Mucosa of gallbladder (tissue), 1 donor: ENCODE measurements at regions not wholly inside any gene's neighbourhood (a gene's known extent, or its start where the extent isn't known, plus 50 kb on each side); places are given as distances from the start of the nearest gene placed in this dataset.

Experiments used
- DNase-seq: peaks from one replicate; pipeline ENCODE4 v3.0.0-alpha.2; 2020; ENCODE audit warnings: low spot score
- donor health status: DM: no; HTN: no; CAD: no.

DNA sequence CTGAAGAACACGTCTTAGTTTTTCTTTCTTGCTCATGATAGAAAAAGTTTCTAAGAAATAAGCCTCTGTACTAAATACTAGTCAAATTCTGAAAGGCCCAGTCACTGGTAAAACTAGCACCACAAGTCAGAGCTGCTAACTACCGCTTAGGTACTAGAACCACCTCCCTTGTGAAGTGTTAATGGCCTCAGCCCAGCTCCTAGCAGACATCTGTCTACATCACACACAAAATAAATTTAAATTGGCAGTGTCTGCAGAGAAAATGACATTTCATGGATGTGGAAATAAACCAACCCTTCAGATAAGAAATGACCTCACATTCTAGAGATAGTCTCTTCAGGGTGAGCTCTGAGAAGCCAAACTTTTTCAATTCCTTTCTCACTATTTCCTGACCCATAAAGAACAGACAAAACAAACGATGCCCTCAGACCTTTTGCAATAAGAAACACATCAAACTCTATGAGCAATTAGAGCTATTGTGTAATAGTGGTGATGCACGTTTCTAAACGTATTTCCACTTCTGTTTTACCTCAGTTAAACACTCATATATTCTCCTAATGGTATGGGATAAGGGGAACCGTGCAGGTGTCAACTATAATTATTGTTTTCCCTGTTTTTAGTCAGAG lies 70.3 kb upstream of the DSG1 start:
- DNase-seq: no peak

- DNase-seq: no peak
These were observed 69.0 kb upstream of the DSG1 start for GRCh38 chr18:31248783-31249521.

GRCh38 chr18:31250902-31251301 lies 67.1 kb upstream of the DSG1 start:
- no peak for DNase-seq

DNA sequence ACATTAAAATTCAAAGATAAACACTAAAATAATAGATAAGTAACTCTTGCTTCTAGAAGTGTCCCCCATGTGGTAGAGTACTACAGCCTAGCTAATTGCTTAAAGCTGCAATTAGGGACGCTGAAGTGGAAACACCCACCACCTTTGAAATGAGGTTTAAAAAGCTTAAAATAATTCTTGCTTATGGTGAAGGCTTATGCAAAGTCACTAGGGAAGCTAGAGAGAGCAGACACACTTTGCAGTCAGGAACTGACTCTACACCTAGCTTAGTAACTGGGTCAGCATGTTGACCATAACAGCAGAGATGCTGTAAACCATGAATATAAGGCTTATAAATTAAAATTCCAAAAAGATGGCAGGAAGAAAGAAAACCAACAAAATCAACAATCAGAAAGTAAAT lies 65.4 kb upstream of the DSG1 start:
- no peak for DNase-seq

DNA sequence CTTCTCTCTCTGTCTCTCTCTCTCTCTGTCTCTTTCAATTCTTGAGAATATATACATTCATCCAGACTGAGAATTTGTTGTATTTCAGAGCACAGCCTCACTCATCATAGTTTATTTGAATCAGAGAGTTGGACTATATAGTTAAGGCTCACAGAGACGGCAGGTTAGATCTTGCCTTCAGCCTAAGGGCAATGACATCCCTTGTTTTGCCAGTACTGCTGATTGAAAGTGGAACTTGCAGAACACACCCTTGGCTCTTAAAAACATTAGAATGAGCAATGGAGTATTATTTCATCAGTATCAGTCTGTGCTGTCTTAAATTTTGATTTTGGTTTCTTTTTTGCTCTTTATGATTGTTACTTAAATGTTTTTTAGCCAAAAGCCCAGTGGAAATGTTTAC lies 62.0 kb upstream of the DSG1 start:
- DNase-seq: no peak

DNA sequence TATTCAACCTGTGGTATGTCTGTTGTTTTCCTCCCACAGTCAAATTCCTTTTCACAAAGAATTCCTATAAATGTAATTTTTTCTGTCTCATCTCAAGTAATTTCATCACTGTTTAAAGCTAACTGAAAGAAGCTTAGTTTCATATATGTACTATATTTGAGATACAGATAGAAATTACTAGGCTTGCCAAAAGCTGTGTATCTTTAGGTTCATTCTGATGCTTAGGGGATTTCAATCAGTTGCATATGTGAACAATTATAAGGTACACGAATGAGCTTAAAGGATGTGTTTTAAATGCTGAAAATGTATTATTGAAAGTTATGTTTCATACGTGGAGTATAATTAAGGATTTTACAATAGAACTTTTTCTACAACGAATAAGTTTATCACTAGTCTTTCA lies 59.2 kb upstream of the DSG1 start:
- DNase-seq: no peak

DNA sequence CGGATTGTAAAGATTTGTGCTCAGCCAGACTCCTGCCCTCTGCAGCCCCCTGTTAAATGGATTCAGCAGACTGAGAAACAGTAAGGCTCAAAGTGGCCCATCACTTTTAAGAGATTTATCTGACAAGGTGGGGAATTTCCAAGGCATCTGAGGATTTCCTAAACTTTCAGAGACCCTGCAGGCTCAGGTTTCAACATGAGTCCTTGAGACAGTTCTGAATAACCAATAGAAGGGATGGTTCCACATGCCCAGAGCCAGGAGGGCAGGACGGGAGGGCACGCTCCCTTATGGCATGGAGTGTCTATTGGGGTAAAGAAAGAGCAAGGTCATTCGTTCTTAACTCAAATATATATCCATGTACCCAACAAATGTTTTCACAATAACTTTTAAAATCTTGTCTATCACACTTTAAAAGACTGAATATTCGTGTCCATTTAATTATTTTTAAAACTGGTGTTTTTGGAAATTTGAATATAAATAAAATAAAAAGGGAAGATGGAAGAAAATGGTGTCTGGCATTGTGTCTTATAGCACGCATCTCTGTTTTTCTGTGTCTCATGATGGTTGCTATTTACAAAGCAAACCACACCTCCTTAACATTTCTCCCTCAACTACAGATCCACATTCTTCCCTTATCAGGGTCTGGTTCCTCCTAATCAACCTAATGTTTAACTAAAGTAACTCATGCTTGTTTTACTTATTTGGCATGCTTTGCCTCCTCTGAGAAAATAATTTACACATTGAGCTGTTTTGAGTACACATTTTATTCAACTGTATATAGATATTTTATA lies 56.0 kb upstream of the DSG1 start:
- DNase-seq: peak; percentile 12

DNA sequence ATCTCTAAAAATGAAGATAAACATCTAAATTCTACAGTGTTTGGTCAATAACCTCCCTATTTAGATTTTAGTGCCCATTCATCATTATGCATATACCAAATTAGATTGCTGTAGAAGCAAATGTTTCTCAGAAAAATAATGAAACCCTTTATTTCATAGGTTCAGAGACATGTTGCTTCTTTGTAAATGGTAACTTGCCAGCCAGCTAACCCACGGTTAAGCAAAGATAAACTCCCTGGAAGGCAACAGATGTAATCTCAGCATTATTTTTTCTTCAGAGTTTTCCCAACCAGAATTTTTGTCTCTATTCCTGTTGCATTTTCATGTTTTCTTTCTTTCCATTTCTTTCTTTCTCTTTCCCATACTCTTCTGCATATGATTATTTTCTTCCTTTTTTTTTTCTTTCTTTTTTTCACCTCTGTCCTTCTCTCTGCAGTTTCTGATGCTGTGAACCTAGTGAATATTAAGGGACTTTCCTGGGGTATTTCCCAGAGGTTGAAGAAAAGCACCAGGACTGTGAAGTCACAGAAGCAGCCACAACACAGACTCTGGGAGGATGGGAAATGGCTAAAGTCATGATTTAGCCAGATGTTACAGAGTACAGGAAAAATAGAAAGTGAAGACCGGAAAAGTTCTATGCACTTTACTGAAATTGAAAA lies 50.0 kb upstream of the DSG1 start:
- DNase-seq: no peak
